HG03378 (cell line): ENCODE measurements at regions not wholly inside any gene's neighbourhood (a gene's known extent, or its start where the extent isn't known, plus 50 kb on each side); places are given as distances from the start of the nearest gene placed in this dataset.

Experiments
- ATAC-seq: cut with Tn5 transposase; IDR thresholded peaks from one replicate; pipeline ENCODE4 v1.9.1; 2021; ENCODE audit warnings: mild to moderate bottlenecking, moderate library complexity; ENCODE audit not compliant: unreplicated experiment

DNA sequence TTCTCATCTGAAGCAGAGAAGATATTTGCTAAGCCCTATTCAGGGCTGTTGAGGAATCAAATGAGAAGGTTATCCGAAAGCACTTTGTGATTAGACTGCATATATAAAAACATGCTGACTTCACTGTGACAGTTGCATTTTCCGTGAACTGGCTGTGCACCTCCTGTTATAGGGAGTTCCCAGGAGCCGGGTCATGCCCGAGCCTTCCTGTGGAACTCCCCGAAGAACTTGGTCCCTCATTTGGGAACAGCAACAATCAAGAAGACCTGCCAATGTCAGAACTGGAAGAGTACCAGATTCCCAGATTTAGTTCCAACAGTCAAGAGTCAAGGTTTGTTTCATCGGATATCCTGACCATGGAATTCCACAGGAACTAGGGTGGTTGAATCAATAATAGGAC lies 130.4 kb upstream of the RAI14 start:
- no peak for ATAC-seq

DNA sequence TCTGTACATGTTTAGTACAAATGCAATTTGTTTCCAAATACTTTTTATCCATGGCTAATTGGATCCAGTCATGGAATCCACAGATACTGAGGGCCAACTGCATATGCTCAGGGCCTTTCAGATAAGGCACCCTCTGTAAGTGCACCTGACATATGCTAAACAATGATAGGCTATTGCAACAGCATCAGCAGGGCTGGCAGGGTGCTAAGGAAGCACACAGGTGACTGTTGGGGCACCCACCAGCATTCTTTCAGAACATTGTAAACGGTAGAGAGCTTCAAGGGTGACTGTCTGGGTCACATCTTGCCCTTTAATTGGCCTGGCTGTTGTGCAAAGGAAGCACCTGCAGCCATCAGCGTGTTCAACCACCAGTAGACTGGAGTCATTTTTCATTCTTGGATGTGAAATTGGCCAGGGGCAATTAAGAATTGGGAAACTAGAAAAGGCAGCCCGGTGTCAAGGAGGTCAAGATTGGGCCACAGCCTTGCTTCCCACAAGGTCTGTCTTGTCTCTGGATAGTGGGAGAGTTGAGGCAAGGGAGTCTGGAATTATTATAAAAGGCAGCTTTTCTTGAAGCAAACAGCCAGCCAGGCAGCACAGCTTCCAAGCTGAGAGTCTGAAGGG lies 129.3 kb upstream of the RAI14 start:
- no peak for ATAC-seq

DNA sequence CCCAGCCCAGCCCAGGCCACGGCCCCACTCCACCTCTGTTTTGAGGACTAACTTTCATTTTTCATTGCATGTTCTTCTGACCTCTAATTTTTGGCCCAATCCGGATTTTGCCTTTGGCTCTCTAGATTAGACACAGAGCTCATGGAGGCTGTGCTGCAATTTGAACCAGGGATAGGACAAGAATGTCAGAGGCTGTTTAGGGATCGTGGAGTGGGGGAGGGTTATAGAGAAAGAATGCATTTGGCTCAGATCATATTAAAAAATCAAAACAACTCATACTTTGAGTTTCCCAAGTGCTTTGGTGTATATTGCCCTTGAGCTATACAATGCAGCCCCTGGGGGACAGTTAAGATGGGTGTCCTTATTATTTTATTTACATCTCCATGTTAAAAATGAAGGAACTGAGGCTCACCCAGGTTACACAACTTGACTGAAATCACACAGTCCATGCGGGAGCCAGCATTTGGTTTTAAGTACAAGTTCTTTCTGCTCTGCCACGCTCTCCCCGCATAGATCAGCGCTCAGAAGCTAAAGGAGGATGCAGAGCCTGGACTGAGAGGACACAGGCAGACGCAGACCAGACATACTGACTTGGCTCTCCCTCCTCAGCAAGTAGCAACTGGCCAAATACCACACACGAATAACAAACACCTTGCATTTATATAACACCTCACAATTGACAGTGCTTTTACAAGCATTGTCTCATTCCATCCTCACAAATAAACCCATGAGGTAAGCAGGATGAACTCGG lies 126.4 kb upstream of the RAI14 start:
- ATAC-seq: no peak

DNA sequence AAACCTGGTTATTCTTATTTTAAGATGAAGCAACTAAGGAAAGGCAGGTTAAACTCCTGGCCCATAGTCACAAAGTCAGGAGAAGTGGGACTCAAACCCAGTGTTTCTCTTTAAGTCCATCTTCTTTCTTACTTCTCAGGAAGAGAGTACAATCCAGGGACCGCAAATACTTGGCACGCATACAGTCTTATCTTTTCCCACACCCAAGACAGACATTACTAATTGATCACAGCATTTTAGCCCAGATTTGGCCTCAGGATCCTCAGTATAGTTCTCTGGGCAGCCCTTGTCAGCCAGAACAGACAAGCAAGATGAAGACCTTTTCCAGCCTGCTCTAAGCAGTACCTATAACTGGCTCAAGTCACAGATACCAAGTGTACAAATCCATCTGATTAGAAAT lies 125.5 kb upstream of the RAI14 start:
- ATAC-seq: no peak

DNA sequence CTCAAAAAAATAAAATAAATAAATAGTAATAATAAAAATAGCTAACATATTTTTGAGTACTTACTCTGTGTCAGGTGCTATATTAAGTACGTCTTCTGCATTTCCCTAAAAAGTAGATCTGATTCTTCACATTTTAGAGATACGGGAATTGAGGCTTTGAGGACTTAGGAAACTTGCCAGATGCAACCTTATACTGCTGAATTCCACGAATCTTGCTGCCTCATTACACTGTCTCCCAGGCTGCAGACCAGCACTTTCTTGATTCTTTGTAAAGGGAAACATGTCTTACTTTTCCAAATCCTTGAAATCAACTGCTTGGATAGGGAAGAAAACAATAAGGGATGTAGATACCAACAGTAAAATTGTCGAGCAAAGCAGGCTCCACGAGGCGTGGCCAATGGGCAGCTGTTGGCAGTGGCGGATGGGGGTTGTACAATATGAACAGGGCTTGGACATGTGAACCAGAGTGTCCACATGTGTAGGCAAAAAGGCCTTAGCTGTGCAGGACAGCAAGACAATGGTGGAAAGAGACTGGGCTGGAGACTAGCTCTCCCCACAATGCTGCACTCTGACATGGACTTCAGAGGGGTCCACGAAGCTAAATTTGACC lies 124.3 kb upstream of the RAI14 start:
- no peak for ATAC-seq

DNA sequence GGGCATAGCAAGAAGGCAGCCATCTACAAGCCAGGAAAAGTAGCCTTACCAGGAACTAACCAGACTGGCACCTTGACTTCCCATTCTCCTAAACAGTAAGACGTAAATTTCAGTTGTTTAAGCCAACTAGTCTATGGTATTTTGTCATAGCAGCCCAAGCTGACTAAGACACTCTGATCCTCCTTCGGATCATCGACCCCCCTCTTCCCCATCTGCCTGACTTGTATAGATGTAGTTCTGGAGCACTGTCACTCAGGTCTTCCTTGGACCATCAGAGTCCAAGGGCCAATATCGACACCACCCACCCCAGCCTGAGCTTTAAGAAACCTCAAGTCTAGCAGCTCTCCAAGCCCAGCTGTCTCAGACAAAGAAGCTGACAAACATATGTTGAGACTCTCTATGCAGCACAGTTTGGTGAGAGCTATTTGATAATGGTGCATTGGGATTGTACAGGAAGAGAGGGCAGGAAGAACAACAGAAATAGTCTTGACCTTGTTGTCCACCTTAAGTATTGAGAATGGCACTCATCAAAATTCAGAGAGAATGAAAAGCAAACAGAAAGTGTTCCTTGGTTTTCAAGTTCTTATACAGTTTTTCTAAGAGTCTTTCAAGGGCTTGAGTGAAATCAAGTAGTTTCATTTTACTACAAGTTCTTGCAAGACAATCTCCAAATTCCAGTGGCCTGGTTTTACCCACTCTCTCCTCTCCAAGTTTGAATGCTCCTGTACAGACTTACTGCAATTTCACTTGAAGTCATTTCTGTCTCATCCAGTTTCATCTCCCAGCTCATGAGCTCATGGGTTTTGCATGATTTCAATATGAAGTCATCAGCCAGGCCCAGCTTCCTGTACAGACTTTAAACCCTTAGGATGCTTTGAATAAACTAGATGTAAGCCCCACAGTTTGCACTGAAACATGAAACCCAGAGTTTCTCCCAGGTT lies 122.3 kb upstream of the RAI14 start:
- ATAC-seq: peak; percentile 63

DNA sequence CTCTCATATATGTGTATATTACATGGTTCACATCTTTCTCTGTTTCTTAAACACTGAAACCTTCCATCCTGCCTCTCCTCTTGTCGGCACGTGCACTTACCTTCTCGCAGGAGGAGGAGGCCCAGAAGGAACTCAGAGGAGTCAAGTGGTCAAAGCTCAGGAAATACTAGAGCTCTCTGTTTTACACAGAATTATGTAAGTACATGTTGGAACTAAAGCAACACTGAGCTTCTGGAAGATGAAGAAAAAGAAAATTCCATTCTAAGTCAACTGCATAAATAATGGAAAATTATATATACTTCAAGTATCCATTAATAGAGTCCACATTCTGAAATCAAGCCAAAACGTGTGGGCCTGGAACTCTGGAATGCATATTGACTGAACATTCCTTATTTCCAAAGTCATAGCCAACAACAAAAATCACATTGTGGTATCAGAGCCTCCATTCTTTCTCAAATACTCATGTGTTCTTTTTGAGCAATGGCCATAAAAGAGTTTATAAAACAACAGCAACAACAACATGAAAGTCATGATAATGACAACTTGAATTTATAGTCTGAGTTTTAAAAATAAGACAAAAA lies 121.5 kb upstream of the RAI14 start:
- ATAC-seq: no peak

DNA sequence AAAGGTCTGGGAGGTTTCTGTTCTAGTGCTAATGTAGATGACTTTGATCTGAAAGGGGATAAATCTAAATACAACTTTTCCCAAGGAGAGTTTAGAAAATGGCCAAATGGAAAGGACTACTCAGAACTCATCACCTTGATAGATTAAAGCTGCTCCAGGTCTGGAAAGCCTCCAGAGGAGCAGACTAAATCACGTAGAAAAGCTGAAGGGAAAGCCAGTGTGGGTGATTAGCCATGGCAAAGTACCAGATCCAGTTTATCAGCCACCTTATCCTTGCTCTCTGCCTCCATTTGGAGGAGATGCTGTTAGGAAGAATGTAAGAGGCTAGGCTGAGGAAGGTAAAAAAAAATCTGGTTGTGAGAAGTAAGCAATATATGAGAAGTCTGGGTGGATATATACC lies 120.7 kb upstream of the RAI14 start:
- ATAC-seq: no peak

DNA sequence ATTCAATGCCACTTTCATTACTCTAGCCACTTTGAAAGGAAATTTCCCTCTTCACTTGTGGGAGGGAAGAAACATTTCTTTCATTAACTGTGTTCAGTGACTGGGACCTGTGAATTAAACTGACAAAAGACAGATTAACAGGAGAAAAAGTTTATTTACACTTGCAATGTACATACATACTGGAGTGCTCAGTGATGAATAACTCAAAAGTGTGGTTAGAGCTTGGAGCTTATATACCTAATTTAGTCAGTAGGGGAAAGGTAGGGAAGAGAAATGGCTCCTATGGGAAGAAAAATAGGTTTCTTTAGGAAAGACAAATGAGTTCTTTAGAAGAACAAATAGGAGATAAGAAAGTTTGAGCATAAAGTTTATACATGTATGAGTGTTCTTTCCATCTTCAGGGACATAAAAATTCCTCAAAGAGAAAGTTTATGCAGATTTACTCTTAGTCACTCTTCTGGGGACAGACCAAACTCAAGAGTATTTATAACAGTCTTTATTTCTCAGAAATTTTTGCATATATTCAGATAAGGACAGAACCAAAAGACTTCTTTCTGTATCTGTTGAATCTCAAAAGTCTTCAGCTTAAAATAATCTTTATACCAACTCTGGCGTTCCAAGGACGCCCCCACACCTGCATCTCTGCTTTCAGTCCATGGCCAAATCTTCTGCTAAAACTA lies 120.0 kb upstream of the RAI14 start:
- no peak for ATAC-seq

DNA sequence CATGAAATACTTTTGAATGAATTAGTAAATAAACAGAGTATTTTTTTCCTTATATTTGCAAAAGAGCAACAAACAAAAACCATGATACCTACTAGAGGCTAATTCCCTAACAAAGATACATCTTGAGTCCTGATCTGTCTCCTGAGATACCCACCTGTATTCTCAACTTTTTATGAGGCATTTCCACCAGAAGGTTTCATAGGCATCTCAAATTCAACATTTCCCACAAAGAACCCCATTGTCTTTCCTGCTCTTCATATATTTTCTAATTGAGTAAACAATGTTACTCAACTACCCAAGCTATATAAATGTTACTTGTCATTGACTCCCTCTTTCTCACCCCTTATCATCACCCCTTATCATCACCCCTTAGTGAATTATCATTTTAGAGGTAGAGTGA lies 119.4 kb upstream of the RAI14 start:
- ATAC-seq: no peak

DNA sequence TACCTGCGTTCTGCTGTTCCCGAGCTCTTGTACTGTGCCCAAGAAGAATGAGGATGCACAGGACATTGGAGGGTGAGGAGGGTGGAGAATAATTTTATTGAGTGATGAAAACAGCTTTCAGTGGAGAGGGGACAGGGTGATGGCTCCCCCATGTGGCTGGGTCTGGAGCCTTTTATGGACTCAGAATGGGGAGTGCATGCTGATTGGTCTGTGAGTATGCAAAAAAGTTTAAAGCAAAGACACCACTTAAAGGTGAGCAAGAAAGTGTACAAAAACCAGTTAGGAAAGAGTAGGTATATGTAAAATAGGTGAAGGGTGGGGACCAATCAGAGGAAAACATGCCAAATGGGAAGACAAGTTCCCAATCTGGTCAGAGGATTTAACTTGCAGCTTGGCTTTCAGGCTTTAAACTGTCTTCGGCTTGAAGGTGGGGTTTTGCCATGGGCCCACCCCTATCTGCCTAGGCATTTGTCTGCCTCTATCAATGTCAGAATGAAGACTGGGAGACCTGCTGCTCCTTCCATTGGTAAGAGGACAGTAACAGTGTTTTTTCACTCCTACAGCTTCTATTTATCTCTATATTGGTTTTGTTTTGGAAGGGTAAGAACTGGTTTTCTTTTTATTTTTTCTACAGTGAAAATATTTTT lies 118.0 kb upstream of the RAI14 start:
- no peak for ATAC-seq

DNA sequence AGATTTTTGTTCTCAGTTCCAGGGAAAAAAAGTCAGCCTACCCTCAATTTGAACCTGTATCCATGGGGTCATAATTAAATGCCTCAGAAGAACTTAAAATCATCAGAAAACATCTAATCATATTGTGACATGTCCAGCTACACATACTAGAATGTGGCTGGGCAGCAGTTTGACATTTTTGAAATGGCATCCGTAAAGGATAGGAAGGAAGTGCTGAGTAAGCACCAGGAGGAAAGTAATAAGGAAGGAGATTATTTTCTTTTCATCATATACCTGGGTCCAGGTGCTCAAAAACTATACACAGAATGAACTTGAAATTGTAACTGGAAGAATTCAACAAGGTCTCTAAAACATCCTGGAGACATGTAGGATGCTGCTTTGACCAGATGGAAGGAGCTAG lies 116.9 kb upstream of the RAI14 start:
- no peak for ATAC-seq

DNA sequence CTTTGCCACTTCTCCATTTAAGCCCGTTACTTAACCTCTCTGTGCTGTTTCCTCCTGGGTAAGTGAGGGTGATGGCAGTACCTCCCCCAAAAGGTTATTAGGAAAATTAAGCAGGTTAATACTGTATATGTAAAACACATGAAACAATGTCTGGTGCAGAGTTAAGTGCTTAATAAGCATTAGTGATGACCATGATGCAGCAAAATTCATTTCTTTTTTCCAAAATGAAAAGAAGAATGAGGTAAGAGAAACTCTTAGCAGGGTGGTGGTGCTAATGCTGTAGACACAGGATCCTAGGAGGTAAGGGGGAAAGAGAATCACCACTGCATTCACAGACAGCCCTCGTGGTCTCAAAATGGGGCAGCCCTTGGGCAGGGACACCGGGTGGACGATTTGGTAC lies 115.1 kb upstream of the RAI14 start:
- ATAC-seq: no peak

DNA sequence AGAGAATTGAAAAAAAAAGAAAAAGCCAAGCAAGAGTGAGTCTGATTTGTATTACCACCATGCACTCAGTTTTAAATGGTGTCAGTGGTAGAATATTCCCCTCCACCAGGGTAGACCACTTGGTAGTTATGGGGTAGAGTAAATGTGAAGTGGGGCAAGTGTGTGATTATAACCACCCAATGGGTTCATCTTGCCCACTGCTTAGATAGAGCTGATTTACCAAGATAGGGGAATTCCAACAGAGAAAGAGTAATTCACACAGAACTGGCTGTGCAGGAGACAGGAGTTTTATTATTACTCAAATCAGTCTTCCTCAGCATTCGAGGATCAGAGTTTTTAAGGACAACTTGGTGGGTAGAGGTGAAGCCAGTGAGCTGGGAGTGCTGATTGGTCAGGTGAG lies 113.3 kb upstream of the RAI14 start:
- no peak for ATAC-seq

DNA sequence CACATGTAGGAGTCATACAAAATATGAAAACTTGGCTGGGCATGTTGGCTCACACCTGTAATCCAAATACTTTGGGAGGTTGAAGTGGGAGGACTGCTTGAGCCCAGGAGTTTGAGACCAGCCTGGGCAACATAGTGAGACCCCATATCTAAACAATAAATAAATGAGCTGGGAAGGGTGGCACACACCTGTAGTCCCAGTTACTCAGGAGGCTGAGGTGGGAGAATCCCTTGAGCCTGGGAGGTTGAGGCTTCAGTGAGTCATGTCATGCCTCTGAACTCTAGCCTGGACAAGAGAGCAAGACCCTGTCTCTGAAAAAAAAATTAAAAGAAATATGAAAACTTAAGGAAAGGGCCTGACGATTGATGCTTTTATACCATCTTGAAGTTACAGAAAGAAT lies 112.4 kb upstream of the RAI14 start:
- no peak for ATAC-seq

DNA sequence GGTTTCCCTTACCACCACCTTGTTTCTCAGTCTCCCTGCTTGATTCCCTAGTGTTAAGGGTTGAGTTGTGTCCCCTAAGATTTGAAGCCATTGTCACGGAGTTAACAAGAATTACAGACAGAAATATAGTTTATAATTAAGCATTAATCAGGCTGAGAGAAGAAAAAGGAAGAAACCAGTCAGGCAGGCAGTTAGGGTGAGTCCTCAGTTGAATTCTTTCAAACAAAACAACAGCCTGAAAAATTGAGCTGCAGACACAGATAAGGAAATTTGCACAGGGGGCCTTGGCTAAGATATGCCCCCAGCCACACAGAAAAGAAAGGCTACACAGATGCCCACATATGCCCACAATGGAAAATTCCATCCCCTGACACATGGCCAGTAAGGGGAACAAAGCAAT lies 111.7 kb upstream of the RAI14 start:
- ATAC-seq: no peak

DNA sequence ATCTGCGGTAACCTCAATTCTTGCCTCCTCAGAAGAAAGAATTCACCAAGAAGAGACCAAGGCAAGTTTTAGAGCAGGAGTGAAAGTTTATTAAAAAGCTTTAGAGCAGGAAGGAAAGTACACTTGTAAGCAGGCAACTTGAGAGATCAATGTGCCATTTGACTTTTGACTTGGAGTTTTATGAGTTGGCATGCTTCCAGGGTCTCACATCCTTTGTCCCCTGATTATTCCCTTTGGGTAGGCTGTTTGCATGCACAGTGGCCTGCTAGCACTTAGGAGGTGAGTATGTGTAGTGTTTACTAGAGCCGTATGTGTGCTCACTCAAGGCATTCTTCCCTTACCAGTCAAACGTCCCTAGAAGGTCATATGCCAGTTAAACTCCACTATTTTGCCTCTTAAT lies 111.0 kb upstream of the RAI14 start:
- ATAC-seq: no peak

DNA sequence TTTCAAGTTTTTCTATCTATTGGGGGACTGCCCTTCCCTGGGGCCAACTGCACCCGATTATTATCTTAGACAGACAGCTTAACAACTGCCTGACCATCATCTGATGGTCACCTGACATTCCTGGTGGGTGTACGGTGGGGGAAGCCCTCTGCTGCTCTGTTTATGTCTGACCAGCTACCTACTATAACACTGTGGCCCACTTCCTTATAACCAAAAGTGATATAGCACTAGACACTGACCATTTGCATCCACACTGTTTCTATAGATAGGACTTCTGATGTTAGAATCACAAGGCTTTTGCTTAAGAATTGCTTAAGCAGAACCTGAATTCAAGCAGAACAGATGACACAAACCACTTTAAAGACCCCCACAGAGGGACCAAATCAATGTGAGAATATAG lies 110.5 kb upstream of the RAI14 start:
- no peak for ATAC-seq

DNA sequence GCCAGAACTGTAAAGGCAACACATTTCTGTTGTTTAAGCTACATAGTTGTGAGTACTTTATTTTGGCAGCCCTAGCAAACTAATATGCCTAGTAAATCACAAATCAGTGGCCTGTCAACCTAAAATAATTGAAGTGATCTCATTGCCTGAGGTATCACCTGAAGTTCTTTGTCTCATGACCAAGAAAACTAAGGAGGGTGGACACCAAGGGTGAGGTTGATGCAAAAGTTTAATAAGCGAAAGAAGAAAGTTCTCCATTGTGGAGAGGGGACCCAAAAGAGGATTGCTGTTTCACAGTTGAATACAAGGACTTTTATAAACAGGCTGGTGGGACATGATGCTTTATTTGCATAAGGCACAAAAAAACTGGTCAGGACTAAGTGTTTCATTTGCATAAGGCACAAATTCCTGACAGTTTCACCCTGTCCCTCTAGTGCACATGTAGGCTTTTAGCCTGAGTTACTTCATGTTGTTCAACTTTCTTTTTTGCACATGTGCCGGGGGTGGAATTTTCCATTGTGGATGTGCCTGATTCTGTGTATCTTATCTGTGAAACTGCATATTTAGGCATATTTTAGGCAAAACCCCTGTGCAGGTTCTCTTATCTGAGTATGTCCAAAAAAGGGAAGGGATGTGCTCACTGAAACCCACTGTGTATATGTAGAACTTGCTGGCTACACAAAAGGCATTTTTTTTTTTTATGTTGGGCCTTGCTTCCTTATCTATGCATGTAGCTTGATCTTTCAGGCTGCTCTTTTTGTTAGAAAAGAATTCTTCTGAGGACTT lies 108.6 kb upstream of the RAI14 start:
- no peak for ATAC-seq
